IMR-90 (cell line): ENCODE measurements at regions not wholly inside any gene's neighbourhood (a gene's known extent, or its start where the extent isn't known, plus 50 kb on each side); places are given as distances from the start of the nearest gene placed in this dataset.

Experiments used
- ATAC-seq: fragments of 200-7000 bp; cut with Tn5 transposase; 2 replicates; pipeline ENCODE4 v1.9.1; 2020; ENCODE audit warnings: low read depth, mild to moderate bottlenecking, moderate library complexity
- BruUV-seq: library from RNA; stranded (reverse); fragments of 400-500 nt; replicated peaks from 2 replicates; lab custom pipeline; 2021; lab: Mats Ljungman, UMichigan
- CTCF ChIA-PET: fragments of 300-600 bp; formaldehyde crosslinking; extraction: SDS; loops from one replicate; lab custom pipeline; 2021; ENCODE audit warnings: antibody characterized with exemption; lab: Yijun Ruan, JAX
- POLR2A ChIA-PET: fragments of 300-600 bp; sonication (Branson Sonifier 250); formaldehyde crosslinking; loops from one replicate; lab custom pipeline; 2022; ENCODE audit warnings: antibody characterized with exemption; ENCODE audit not compliant: unreplicated experiment; lab: Charles Lee
- DNase-seq: peaks from one replicate; pipeline ENCODE4 v3.0.0; 2013
- H2AFZ ChIP-seq: replicated peaks from 2 replicates; pipeline ENCODE3; 2013; ENCODE audit warnings: low read length, mild to moderate bottlenecking; ENCODE audit not compliant: poor library complexity
- H2AK5ac ChIP-seq: 2 replicates; pipeline ENCODE4 v1.6.1; 2013; ENCODE audit warnings: low read depth, low read length, inconsistent platforms
- H2AK9ac ChIP-seq: replicated peaks from 2 replicates; pipeline ENCODE3; 2013; ENCODE audit warnings: mild to moderate bottlenecking, low read depth, low read length, moderate library complexity; ENCODE audit not compliant: poor library complexity
- H2BK120ac ChIP-seq: 2 replicates; pipeline ENCODE4 v1.6.1; 2013; ENCODE audit warnings: low read depth, low read length, inconsistent platforms
- H2BK15ac ChIP-seq: 3 replicates; pipeline ENCODE4 v1.6.1; 2013; ENCODE audit warnings: low read depth, low read length, inconsistent platforms
- H2BK20ac ChIP-seq: 2 replicates; pipeline ENCODE4 v1.6.1; 2013; ENCODE audit warnings: low read depth, mild to moderate bottlenecking, inconsistent platforms, low read length, moderate library complexity
- H2BK5ac ChIP-seq: 2 replicates; pipeline ENCODE4 v1.6.1; 2013; ENCODE audit warnings: mild to moderate bottlenecking, low read depth, low read length, inconsistent platforms; ENCODE audit not compliant: poor library complexity, severe bottlenecking
- H3K14ac ChIP-seq: replicated peaks from 2 replicates; pipeline ENCODE4 v1.6.1; 2013; ENCODE audit warnings: low read depth, low read length, inconsistent platforms
- H3K18ac ChIP-seq: 2 replicates; pipeline ENCODE4 v1.6.1; 2013; ENCODE audit warnings: low read depth, low read length, control low read depth
- H3K23ac ChIP-seq: 2 replicates; pipeline ENCODE4 v1.6.1; 2013; ENCODE audit warnings: low read depth, low read length, inconsistent platforms
- H3K27ac ChIP-seq: 2 replicates; pipeline ENCODE4 v1.5.1; 2013; ENCODE audit warnings: mild to moderate bottlenecking, control low read depth, low read length; ENCODE audit not compliant: insufficient read depth
- H3K27me3 ChIP-seq: 2 replicates; pipeline ENCODE4 v1.6.1; 2013; ENCODE audit warnings: low read length; ENCODE audit not compliant: control insufficient read depth, insufficient read depth
- H3K36me3 ChIP-seq: 2 replicates; pipeline ENCODE4 v1.6.1; 2013; ENCODE audit warnings: low read length, mixed read lengths; ENCODE audit not compliant: control insufficient read depth, insufficient read depth
- H3K4ac ChIP-seq: 2 replicates; pipeline ENCODE4 v1.6.1; 2013; ENCODE audit warnings: low read depth, low read length, inconsistent platforms
- H3K4me1 ChIP-seq: 2 replicates; pipeline ENCODE4 v1.6.1; 2013; ENCODE audit warnings: low read length, mixed read lengths; ENCODE audit not compliant: control insufficient read depth, insufficient read depth
- H3K4me2 ChIP-seq: 2 replicates; pipeline ENCODE4 v1.6.1; 2013; ENCODE audit warnings: low read depth, mild to moderate bottlenecking, control low read depth, low read length, moderate library complexity
- H3K4me3 ChIP-seq: 2 replicates; pipeline ENCODE4 v1.5.1; 2013; ENCODE audit warnings: low read depth, mild to moderate bottlenecking, control low read depth, low read length, moderate library complexity; ENCODE audit not compliant: insufficient read depth
- H3K56ac ChIP-seq: 2 replicates; pipeline ENCODE4 v1.6.1; 2013; ENCODE audit warnings: low read length, inconsistent platforms; ENCODE audit not compliant: insufficient read depth; ENCODE audit errors: extremely low read depth
- H3K79me1 ChIP-seq, 2 experiments: 2 replicates each; pipeline ENCODE4 v1.6.1; 2013; ENCODE audit warnings: low read length in 2 of 2, inconsistent platforms in 1 of 2, low read depth in 1 of 2
- H3K9ac ChIP-seq: 2 replicates; pipeline ENCODE4 v1.6.1; 2013; ENCODE audit warnings: low read depth, low read length, control low read depth
- H3K9me1 ChIP-seq: 2 replicates; pipeline ENCODE4 v1.6.1; 2013; ENCODE audit warnings: low read length, inconsistent platforms; ENCODE audit not compliant: insufficient read depth
- H3K9me3 ChIP-seq: 2 replicates; pipeline ENCODE4 v1.6.1; 2013; ENCODE audit warnings: low read length; ENCODE audit not compliant: control insufficient read depth, insufficient read depth
- H4K20me1 ChIP-seq: 2 replicates; pipeline ENCODE4 v1.6.1; 2013; ENCODE audit warnings: low read length, inconsistent platforms; ENCODE audit not compliant: insufficient read depth
- H4K5ac ChIP-seq: 2 replicates; pipeline ENCODE4 v1.6.1; 2013; ENCODE audit warnings: mild to moderate bottlenecking, low read depth, low read length, control low read depth
- H4K8ac ChIP-seq, 2 experiments: 2 replicates each; pipeline ENCODE4 v1.6.1; 2013; ENCODE audit warnings: low read depth in 2 of 2, low read length in 2 of 2, control low read depth in 1 of 2, inconsistent platforms in 1 of 2
- H4K91ac ChIP-seq: 2 replicates; pipeline ENCODE4 v1.6.1; 2013; ENCODE audit warnings: low read depth, low read length, inconsistent platforms; ENCODE audit not compliant: insufficient read depth
- BHLHE40 ChIP-seq: fragments of 150-350 bp; IDR thresholded peaks from 2 replicates; pipeline ENCODE4 v1.6.1; 2016; ENCODE audit warnings: mild to moderate bottlenecking, low read depth, low read length
- CEBPB ChIP-seq: IDR thresholded peaks from 2 replicates; pipeline ENCODE4 v1.6.1; 2012; ENCODE audit warnings: low read depth, low read length, improper control_type of control experiment
- CHD1 ChIP-seq: IDR thresholded peaks from 2 replicates; pipeline ENCODE4 v1.6.1; 2012; ENCODE audit warnings: low read depth, low read length, improper control_type of control experiment
- FOS ChIP-seq: fragments of 150-350 bp; IDR thresholded peaks from 2 replicates; pipeline ENCODE4 v1.6.1; 2016; ENCODE audit warnings: low read depth, low read length
- MAFK ChIP-seq: IDR thresholded peaks from 2 replicates; pipeline ENCODE4 v1.6.1; 2012; ENCODE audit warnings: low read depth, low read length, improper control_type of control experiment
- MAZ ChIP-seq: IDR thresholded peaks from 2 replicates; pipeline ENCODE4 v1.6.1; 2012; ENCODE audit warnings: low read depth, mild to moderate bottlenecking, low read length, improper control_type of control experiment, moderate library complexity, borderline replicate concordance
- MXI1 ChIP-seq: IDR thresholded peaks from 2 replicates; pipeline ENCODE4 v1.6.1; 2012; ENCODE audit warnings: low read depth, mild to moderate bottlenecking, low read length, moderate library complexity, borderline replicate concordance
- NFE2L2 ChIP-seq: fragments of 150-350 bp; IDR thresholded peaks from 2 replicates; pipeline ENCODE4 v1.6.1; 2016; ENCODE audit warnings: low read depth, mild to moderate bottlenecking, low read length
- POLR2A ChIP-seq: IDR thresholded peaks from 2 replicates; pipeline ENCODE4 v1.6.1; 2012; ENCODE audit warnings: mild to moderate bottlenecking, low read depth, low read length
- RAD21 ChIP-seq: IDR thresholded peaks from 2 replicates; pipeline ENCODE4 v1.6.1; 2012; ENCODE audit warnings: low read length, improper control_type of control experiment
- RCOR1 ChIP-seq: IDR thresholded peaks from 2 replicates; pipeline ENCODE4 v1.6.1; 2012; ENCODE audit warnings: mild to moderate bottlenecking, low read length, improper control_type of control experiment; ENCODE audit not compliant: insufficient replicate concordance
- RFX5 ChIP-seq: IDR thresholded peaks from 2 replicates; pipeline ENCODE4 v1.8.0; 2012; ENCODE audit warnings: low read depth, mild to moderate bottlenecking, low read length, moderate library complexity
- SMC3 ChIP-seq: fragments of 150-350 bp; IDR thresholded peaks from 2 replicates; pipeline ENCODE4 v1.6.1; 2016; ENCODE audit warnings: low read depth, mild to moderate bottlenecking, antibody characterized with exemption, low read length, moderate library complexity
- whole genome bisulfite sequencing, 2 experiments: methylation state at CpG; one replicate each; pipeline versions ENCODE4 v1.1.5 to v1.1.7; 2013; ENCODE audit warnings: missing lambda C conversion rate in 2 of 2; ENCODE audit not compliant: insufficient read length in 1 of 2; ENCODE audit errors: extremely low coverage in 2 of 2; 5-methylcytosine and 5-hydroxymethylcytosine counted together
- dilution Hi-C: fragments of 300-500 bp; cut with HindIII; formaldehyde crosslinking; loops from one replicate; pipeline ENCODE4 v1.14.3; 2018; ENCODE audit warnings: low sequenced_read_pairs; ENCODE audit not compliant: unreplicated experiment
- in situ Hi-C: fragments of 300-500 bp; cut with MboI; formaldehyde crosslinking; loops from 3 replicates; pipeline ENCODE4 v1.14.3; 2019; ENCODE audit warnings: low sequenced_read_pairs, inconsistent platforms, mixed read lengths
- intact Hi-C: fragments of 100-400 bp; cut with micrococcal nuclease; formaldehyde crosslinking; loops from 2 replicates; pipeline ENCODE4 v1.10.0; 2022
- TF ChIP-seq, protein P1 (sequence below): fragments of 150-350 bp; IDR thresholded peaks from 2 replicates; pipeline ENCODE4 v1.6.1; 2016; ENCODE audit warnings: low read depth, mild to moderate bottlenecking, low read length, moderate library complexity, borderline replicate concordance
- TF ChIP-seq, protein P2 (sequence below): fragments of 150-350 bp; IDR thresholded peaks from 2 replicates; pipeline ENCODE4 v1.6.1; 2017; ENCODE audit warnings: mild to moderate bottlenecking, antibody characterized with exemption, low read length, low read depth
- TF ChIP-seq, protein P3 (sequence below): conservative IDR thresholded peaks from 2 replicates; pipeline ENCODE4 v1.5.1; 2012; ENCODE audit warnings: mild to moderate bottlenecking, low read depth, low read length, improper control_type of control experiment

DNA sequence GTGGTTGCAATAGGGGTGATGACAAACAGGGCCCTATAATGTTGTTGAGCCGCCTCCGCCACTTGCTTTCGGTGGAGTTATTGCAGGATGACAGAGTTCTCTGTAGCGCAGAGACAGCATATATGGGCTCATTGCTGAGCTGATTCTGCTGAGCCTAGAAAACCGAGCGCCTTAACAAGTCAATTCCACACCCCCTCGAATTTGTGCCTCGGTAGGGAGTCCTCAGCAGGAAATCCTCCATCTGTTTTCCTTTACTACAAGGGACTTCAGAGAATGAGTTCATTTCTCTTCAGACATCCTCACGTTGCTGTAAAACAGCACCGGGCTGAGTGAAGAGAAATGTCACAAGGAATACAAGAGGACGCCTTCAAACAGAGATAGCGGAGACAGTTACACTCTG, 90.7 kb upstream of the KIAA1217 start:
- H2AK9ac ChIP-seq = no peak overlapping the region
- H2BK120ac ChIP-seq = no peak overlapping the region
- no peak for TF ChIP-seq SMC3
- TF ChIP-seq, protein P1, sequence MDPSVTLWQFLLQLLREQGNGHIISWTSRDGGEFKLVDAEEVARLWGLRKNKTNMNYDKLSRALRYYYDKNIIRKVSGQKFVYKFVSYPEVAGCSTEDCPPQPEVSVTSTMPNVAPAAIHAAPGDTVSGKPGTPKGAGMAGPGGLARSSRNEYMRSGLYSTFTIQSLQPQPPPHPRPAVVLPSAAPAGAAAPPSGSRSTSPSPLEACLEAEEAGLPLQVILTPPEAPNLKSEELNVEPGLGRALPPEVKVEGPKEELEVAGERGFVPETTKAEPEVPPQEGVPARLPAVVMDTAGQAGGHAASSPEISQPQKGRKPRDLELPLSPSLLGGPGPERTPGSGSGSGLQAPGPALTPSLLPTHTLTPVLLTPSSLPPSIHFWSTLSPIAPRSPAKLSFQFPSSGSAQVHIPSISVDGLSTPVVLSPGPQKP = no peak
- TF ChIP-seq POLR2A = no peak
- TF ChIP-seq RCOR1 = no peak
- no peak for TF ChIP-seq CEBPB
- TF ChIP-seq NFE2L2 = no peak
- no peak for TF ChIP-seq CHD1
- TF ChIP-seq, protein P2, sequence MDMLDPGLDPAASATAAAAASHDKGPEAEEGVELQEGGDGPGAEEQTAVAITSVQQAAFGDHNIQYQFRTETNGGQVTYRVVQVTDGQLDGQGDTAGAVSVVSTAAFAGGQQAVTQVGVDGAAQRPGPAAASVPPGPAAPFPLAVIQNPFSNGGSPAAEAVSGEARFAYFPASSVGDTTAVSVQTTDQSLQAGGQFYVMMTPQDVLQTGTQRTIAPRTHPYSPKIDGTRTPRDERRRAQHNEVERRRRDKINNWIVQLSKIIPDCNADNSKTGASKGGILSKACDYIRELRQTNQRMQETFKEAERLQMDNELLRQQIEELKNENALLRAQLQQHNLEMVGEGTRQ = no peak
- no peak for TF ChIP-seq MXI1
- no peak for TF ChIP-seq FOS
- TF ChIP-seq, protein P3, sequence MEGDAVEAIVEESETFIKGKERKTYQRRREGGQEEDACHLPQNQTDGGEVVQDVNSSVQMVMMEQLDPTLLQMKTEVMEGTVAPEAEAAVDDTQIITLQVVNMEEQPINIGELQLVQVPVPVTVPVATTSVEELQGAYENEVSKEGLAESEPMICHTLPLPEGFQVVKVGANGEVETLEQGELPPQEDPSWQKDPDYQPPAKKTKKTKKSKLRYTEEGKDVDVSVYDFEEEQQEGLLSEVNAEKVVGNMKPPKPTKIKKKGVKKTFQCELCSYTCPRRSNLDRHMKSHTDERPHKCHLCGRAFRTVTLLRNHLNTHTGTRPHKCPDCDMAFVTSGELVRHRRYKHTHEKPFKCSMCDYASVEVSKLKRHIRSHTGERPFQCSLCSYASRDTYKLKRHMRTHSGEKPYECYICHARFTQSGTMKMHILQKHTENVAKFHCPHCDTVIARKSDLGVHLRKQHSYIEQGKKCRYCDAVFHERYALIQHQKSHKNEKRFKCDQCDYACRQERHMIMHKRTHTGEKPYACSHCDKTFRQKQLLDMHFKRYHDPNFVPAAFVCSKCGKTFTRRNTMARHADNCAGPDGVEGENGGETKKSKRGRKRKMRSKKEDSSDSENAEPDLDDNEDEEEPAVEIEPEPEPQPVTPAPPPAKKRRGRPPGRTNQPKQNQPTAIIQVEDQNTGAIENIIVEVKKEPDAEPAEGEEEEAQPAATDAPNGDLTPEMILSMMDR = no peak
- TF ChIP-seq MAFK = no peak
- TF ChIP-seq RAD21 = no peak
- TF ChIP-seq MAZ = no peak
- TF ChIP-seq RFX5 = no peak
- TF ChIP-seq BHLHE40 = no peak
- DNase-seq (no peak), ATAC-seq (no peak)
- no peak overlapping the region for H2AK5ac ChIP-seq
- no peak overlapping the region for H3K18ac ChIP-seq
- no peak overlapping the region for H2AFZ ChIP-seq
- POLR2A ChIA-PET = no interaction called here
- dilution Hi-C loops (no loop called here), in situ Hi-C loops (no loop called here), intact Hi-C loops (no loop called here)
- no TSS peak for BruUV-seq
- no peaks in the 10 kb centered on the region; the same call in 1 of the 2 replicates for H3K9me3 ChIP-seq
- H3K79me1 ChIP-seq = no peaks in the 10 kb centered on the region
- H3K36me3 ChIP-seq = no peaks in the 10 kb centered on the region
- no peak overlapping the region for H4K8ac ChIP-seq
- 40% methylated on average over 1 of the region's 12 CpGs; no CpG with 5 or more reads in 1 of the 2 experiments for WGBS, 2 experiments
- H3K27ac ChIP-seq = no peak overlapping the region
- H3K9me1 ChIP-seq = no peaks in the 10 kb centered on the region
- CTCF ChIA-PET = no interaction called here
- no peak overlapping the region for H4K91ac ChIP-seq
- H3K27me3 ChIP-seq = no peaks in the 10 kb centered on the region
- H3K4me2 ChIP-seq = no peak overlapping the region
- no peak overlapping the region for H3K9ac ChIP-seq
- no peak overlapping the region for H3K14ac ChIP-seq
- H3K23ac ChIP-seq = no peak overlapping the region
- H3K56ac ChIP-seq = no peak overlapping the region
- no peak overlapping the region for H4K5ac ChIP-seq
- H3K4me1 ChIP-seq = no peaks in the 10 kb centered on the region
- no peak overlapping the region for H2BK15ac ChIP-seq
- no peak overlapping the region for H3K4ac ChIP-seq
- no peak overlapping the region for H2BK5ac ChIP-seq
- H3K4me3 ChIP-seq = no peak overlapping the region
- H4K20me1 ChIP-seq = no peaks in the 10 kb centered on the region
- no peak overlapping the region for H2BK20ac ChIP-seq
